Naive thymus-derived CD4-positive, alpha-beta T cell (primary cell): ENCODE measurements at regions not wholly inside any gene's neighbourhood (a gene's known extent, or its start where the extent isn't known, plus 50 kb on each side); places are given as distances from the start of the nearest gene placed in this dataset.

Experiments used
- ATAC-seq: fragments of 150-1000 bp; cut with Tn5 transposase; 2 replicates; pipeline ENCODE4 v1.10.0; 2021; ENCODE audit warnings: mild to moderate bottlenecking, moderate library complexity
- CTCF ChIA-PET: fragments of 350-600 bp; sonication (Branson Sonifier 250); formaldehyde crosslinking; loops from one replicate; lab custom pipeline; 2021; ENCODE audit warnings: antibody characterized with exemption; lab: Charles Lee
- POLR2A ChIA-PET: fragments of 350-600 bp; sonication (Branson Sonifier 250); formaldehyde crosslinking; loops from one replicate; lab custom pipeline; 2021; ENCODE audit warnings: antibody characterized with exemption, inconsistent platforms; lab: Charles Lee
- DNase-seq, 9 donors: peaks; one replicate each; pipeline versions ENCODE4 v3.0.0 to v3.0.0-alpha.2; 2020 to 2022; ENCODE audit warnings: mixed read lengths in 1 of 9
- H3K27ac ChIP-seq: one replicate; pipeline ENCODE4 v1.7.0; 2013; ENCODE audit warnings: mild to moderate bottlenecking, low read depth, low read length, moderate library complexity
- H3K27me3 ChIP-seq, 2 donors: one replicate each; pipeline ENCODE4 v1.7.0; 2013; ENCODE audit warnings: low read length in 2 of 2, mild to moderate bottlenecking in 2 of 2, moderate library complexity in 2 of 2; ENCODE audit not compliant: control insufficient read depth in 2 of 2, insufficient read depth in 2 of 2
- H3K36me3 ChIP-seq, 3 experiments: 1 replicate in 2 of 3; 2 replicates in 1 of 3; pipeline ENCODE4 v1.7.0; 2013; ENCODE audit warnings: low read length in 3 of 3, mild to moderate bottlenecking in 3 of 3, moderate library complexity in 1 of 3; ENCODE audit not compliant: insufficient read depth in 3 of 3, control insufficient read depth in 2 of 3
- H3K4me1 ChIP-seq, 2 donors: one replicate each; pipeline ENCODE4 v1.7.0; 2013; ENCODE audit warnings: low read length in 2 of 2, mild to moderate bottlenecking in 2 of 2, moderate library complexity in 1 of 2; ENCODE audit not compliant: control insufficient read depth in 2 of 2, insufficient read depth in 2 of 2
- H3K4me3 ChIP-seq: 2 replicates; pipeline ENCODE4 v1.7.0; 2013; ENCODE audit warnings: mild to moderate bottlenecking, low read length
- H3K9me3 ChIP-seq, 3 experiments: 1 replicate in 2 of 3; 2 replicates in 1 of 3; pipeline ENCODE4 v1.7.0; 2013; ENCODE audit warnings: low read length in 3 of 3; ENCODE audit not compliant: control insufficient read depth in 2 of 3
- H3K27ac Mint-ChIP-seq, 9 donors: one replicate each; pipeline ENCODE4 v1.8.0; 2020 to 2022; ENCODE audit warnings: mixed read lengths in 9 of 9, mild to moderate bottlenecking in 8 of 9, moderate library complexity in 5 of 9, inconsistent platforms in 2 of 9
- H3K27me3 Mint-ChIP-seq, 5 donors: one replicate each; pipeline ENCODE4 v1.8.0; 2021 to 2022; ENCODE audit warnings: mixed read lengths in 5 of 5, mild to moderate bottlenecking in 1 of 5
- H3K36me3 Mint-ChIP-seq, 5 donors: one replicate each; pipeline ENCODE4 v1.8.0; 2020 to 2022; ENCODE audit warnings: mixed read lengths in 5 of 5, mild to moderate bottlenecking in 3 of 5, inconsistent platforms in 1 of 5
- H3K4me1 Mint-ChIP-seq, 7 donors: one replicate each; pipeline ENCODE4 v1.8.0; 2020 to 2022; ENCODE audit warnings: mixed read lengths in 7 of 7, mild to moderate bottlenecking in 3 of 7, inconsistent platforms in 1 of 7
- H3K4me3 Mint-ChIP-seq, 10 donors: one replicate each; pipeline ENCODE4 v1.8.0; 2020 to 2022; ENCODE audit warnings: mild to moderate bottlenecking in 10 of 10, mixed read lengths in 10 of 10, moderate library complexity in 6 of 10, inconsistent platforms in 2 of 10
- H3K9me3 Mint-ChIP-seq, 11 donors: one replicate each; pipeline ENCODE4 v1.8.0; 2020 to 2022; ENCODE audit warnings: mixed read lengths in 11 of 11, mild to moderate bottlenecking in 4 of 11, inconsistent platforms in 1 of 11, moderate library complexity in 1 of 11
- intact Hi-C, 2 donors: fragments of 100-400 bp; cut with micrococcal nuclease; formaldehyde crosslinking; loops; one replicate each; pipeline ENCODE4 v1.15.1; 2023

DNA sequence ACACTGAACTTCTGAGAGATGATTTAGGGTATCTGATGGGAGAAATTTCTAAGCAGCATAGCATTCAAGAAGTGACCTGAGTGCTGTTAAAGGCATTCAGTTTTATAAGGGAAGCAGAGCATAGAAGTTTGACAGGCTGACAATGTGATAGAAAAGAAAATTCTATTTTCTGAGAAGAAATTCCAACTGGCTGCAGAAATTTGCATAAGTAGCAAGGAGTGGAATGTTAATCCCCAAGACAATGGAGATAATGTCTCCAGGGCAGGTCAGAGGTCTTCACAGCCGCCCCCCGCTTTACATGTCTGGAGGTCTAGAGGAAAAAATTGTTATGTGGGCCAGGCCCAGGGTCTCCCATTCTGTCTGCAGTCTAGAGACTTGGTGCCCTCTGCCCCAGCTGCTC lies 1361.8 kb upstream of the EYS start:
- intact Hi-C loops: no loop called here
- no peaks in the 10 kb centered on the region for H3K36me3 ChIP-seq
- no peaks in the 10 kb centered on the region for H3K4me1 ChIP-seq
- Mint-ChIP-seq H3K27ac (no peak overlapping the region), H3K36me3 (no peaks in the 10 kb centered on the region), H3K4me3 (no peak overlapping the region), H3K27me3 (no peaks in the 10 kb centered on the region), H3K4me1 (peaks cover 0 to 1% (median 0%) of the 10 kb centered on the region in 7 donors), H3K9me3 (peaks cover 0 to 24% (median 5%) of the 10 kb centered on the region in 11 donors)
- DNase-seq (no peak), ATAC-seq (no peak)
- H3K27me3 ChIP-seq: no peaks in the 10 kb centered on the region
- no peak overlapping the region for H3K4me3 ChIP-seq
- H3K27ac ChIP-seq: no peak overlapping the region
- ChIA-PET POLR2A (no interaction called here), CTCF (no interaction called here)
- H3K9me3 ChIP-seq: no peaks in the 10 kb centered on the region

DNA sequence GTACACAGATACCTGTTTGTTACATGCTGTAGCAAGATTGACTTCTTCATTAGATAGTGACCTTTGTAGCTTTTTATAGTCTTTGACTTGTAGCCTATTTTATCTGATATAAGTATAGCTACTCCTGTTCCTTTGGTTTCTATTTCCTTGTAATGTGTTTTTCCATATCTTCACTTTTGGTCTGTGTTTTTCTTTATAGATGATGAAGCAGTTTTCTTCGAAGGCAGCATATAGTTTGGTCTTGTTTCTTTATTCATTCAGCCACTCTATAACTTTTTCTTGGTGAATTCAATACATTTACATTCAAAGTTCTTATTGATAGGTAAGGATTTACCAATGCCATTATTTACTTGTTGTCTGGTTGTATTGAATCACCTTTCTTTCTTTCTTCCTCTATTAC lies 1357.3 kb upstream of the EYS start:
- Histone ChIP-seq H3K4me3 (no peak overlapping the region), H3K27me3 (no peaks in the 10 kb centered on the region), H3K27ac (no peak overlapping the region), H3K4me1 (no peaks in the 10 kb centered on the region), H3K9me3 (no peaks in the 10 kb centered on the region), H3K36me3 (no peaks in the 10 kb centered on the region)
- Mint-ChIP-seq H3K27me3 (no peaks in the 10 kb centered on the region), H3K27ac (no peak overlapping the region), H3K4me1 (peaks cover 0 to 1% (median 0%) of the 10 kb centered on the region in 7 donors), H3K4me3 (no peak overlapping the region), H3K36me3 (no peaks in the 10 kb centered on the region), H3K9me3 (peaks cover 0 to 42% (median 14%) of the 10 kb centered on the region in 11 donors)
- intact Hi-C loops: no loop called here
- CTCF ChIA-PET: no interaction called here
- ATAC-seq (no peak), DNase-seq (no peak)
- POLR2A ChIA-PET: no interaction called here

DNA sequence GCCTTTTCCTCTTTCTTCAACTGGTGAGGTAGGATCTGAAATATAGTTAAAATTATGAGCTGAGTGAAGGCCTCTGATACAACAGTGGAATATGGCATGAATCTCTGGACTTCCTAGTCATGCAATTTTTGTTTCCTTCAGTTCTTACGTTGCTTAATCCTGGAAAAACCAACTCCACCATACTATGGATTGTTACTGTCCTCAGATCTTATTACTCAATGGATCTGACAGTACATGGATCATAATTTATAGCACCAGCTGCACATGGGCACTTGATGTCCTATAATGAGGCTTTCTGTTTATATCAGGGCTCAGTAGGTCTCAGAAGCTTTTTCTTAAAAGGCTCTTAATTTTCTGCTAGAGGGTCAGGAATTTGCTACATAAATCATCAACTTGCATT lies 1341.0 kb upstream of the EYS start:
- Mint-ChIP-seq H3K27me3 (no peaks in the 10 kb centered on the region), H3K4me3 (no peak overlapping the region), H3K4me1 (no peaks in the 10 kb centered on the region), H3K36me3 (no peaks in the 10 kb centered on the region), H3K27ac (no peak overlapping the region), H3K9me3 (peaks cover 0 to 15% (median 5%) of the 10 kb centered on the region in 11 donors)
- DNase-seq (no peak), ATAC-seq (no peak)
- ChIA-PET CTCF (interaction anchor here (0.6 kb wide), 1 partner anchor 1259 kb away, joined by 3 read pairs; no protein-coding TSS in a partner anchor), POLR2A (no interaction called here)
- no peaks in the 10 kb centered on the region for H3K36me3 ChIP-seq
- no peaks in the 10 kb centered on the region for H3K9me3 ChIP-seq
- intact Hi-C loops: no loop called here
- H3K27me3 ChIP-seq: no peaks in the 10 kb centered on the region
- H3K4me3 ChIP-seq: no peak overlapping the region
- no peaks in the 10 kb centered on the region for H3K4me1 ChIP-seq
- no peak overlapping the region for H3K27ac ChIP-seq

DNA sequence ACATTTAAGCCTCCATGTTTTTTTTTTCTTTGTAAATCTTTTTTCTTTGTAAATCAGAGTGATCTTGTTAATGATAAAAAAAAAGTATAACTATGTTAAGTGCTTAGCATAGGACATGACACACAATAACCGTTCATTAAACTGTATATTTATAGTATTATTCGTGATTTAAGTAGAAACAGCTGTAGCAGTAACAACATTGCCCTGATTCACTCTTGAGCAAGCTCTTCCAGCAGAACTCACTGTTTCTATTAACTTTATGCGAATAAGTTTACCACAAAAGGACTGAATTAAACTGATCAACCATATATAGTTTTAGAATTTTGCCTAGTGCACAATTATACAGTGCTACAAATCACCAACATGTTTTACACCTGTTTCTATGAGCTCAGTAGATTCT lies 1338.0 kb upstream of the EYS start:
- Mint-ChIP-seq H3K4me1 (no peaks in the 10 kb centered on the region), H3K27me3 (no peaks in the 10 kb centered on the region), H3K4me3 (no peak overlapping the region), H3K9me3 (peaks cover 0 to 21% (median 4%) of the 10 kb centered on the region in 11 donors), H3K27ac (no peak overlapping the region), H3K36me3 (no peaks in the 10 kb centered on the region)
- ATAC-seq (no peak), DNase-seq (no peak)
- ChIA-PET POLR2A (no interaction called here), CTCF (no interaction called here)
- Histone ChIP-seq H3K36me3 (no peaks in the 10 kb centered on the region), H3K4me3 (no peak overlapping the region), H3K9me3 (no peaks in the 10 kb centered on the region), H3K27ac (no peak overlapping the region), H3K27me3 (no peaks in the 10 kb centered on the region), H3K4me1 (no peaks in the 10 kb centered on the region)
- intact Hi-C loops: no loop called here

DNA sequence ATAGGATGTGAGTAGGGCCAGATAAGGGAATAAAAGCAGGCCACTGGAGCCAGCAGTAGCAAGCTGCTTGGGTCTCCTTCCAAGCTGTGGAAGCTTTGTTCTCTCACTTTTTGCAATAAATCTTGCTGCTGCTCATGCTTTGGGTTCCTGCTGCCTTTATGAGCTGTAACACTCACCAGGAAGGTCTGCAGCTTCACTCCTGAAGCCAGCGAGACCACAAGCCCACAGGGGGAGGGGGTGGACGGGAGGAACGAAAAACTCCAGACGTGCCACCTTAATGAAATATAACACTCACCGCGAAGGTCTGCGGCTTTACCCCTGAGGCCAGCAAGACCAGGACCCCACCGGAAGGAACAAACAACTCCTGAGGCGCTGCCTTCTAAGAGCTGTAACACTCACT lies 1324.4 kb upstream of the EYS start:
- intact Hi-C loops: no loop called here
- H3K9me3 ChIP-seq: peaks cover 0 to 5% (median 0%) of the 10 kb centered on the region in 3 experiments
- DNase-seq: no peak
- no peaks in the 10 kb centered on the region for H3K27me3 Mint-ChIP-seq
- no peaks in the 10 kb centered on the region for H3K4me1 ChIP-seq
- ChIA-PET POLR2A (no interaction called here), CTCF (no interaction called here)
- no peak for ATAC-seq
- H3K27ac Mint-ChIP-seq: no peak overlapping the region
- H3K4me3 Mint-ChIP-seq: no peak overlapping the region
- no peak overlapping the region for H3K27ac ChIP-seq
- H3K36me3 ChIP-seq: no peaks in the 10 kb centered on the region
- no peaks in the 10 kb centered on the region for H3K36me3 Mint-ChIP-seq
- peaks cover 4 to 21% (median 9%) of the 10 kb centered on the region in 11 donors for H3K9me3 Mint-ChIP-seq
- H3K4me1 Mint-ChIP-seq: no peaks in the 10 kb centered on the region
- no peak overlapping the region for H3K4me3 ChIP-seq
- H3K27me3 ChIP-seq: no peaks in the 10 kb centered on the region

DNA sequence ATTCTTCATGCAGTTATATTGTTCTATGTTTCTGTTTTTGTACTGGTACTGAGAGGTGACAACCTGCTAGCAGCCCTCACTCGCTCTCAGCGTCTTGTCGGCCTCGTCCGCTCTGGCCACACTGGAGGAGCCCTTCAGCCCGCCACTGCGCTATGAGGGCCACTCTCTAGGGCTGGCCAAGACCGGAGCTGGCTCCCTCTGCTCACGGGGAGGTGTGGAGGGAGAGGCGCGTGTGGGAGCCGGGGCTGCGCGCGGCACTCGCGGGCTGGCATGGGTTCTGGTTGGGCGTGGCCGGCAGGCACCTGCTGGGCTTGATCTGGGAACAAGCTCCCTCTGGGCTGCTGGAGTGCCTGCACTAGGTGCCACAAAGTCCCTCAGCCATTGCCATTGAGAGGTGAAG lies 1323.8 kb upstream of the EYS start:
- Histone ChIP-seq H3K4me3 (no peak overlapping the region), H3K9me3 (peaks cover 0 to 5% (median 0%) of the 10 kb centered on the region in 3 experiments), H3K27me3 (no peaks in the 10 kb centered on the region), H3K4me1 (no peaks in the 10 kb centered on the region), H3K36me3 (no peaks in the 10 kb centered on the region), H3K27ac (no peak overlapping the region)
- Mint-ChIP-seq H3K4me3 (no peak overlapping the region), H3K36me3 (no peaks in the 10 kb centered on the region), H3K27ac (no peak overlapping the region), H3K9me3 (peaks cover 4 to 21% (median 9%) of the 10 kb centered on the region in 11 donors), H3K4me1 (no peaks in the 10 kb centered on the region), H3K27me3 (no peaks in the 10 kb centered on the region)
- DNase-seq: no peak
- POLR2A ChIA-PET: no interaction called here
- ATAC-seq: no peak
- CTCF ChIA-PET: no interaction called here
- intact Hi-C loops: no loop called here

DNA sequence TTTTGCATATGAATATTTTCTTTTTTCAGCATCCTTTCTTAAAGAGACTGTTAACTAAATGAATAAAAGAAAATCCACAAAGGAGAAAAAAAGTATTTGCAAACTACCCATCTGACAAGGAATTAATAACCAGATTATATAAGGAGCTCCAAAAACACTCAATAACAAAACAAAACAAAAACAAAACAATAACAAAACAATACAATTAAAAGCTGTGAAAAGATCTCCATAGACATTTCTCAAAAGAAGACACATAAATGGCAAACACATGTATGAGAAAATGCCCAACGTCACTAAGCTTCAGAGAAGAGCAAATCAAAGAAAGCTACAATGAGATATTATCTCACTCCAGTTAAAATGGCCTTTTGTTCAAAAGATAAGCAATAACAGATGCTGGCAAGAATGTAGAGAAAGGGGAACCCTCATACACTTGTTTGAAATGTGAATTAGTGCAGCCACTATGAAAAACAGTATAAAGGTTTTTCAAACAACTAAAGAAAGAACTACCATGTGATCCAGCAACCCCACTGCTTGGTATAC lies 1310.0 kb upstream of the EYS start:
- no peaks in the 10 kb centered on the region for H3K4me1 Mint-ChIP-seq
- Histone ChIP-seq H3K27me3 (no peaks in the 10 kb centered on the region), H3K36me3 (no peaks in the 10 kb centered on the region), H3K9me3 (no peaks in the 10 kb centered on the region), H3K4me3 (no peak overlapping the region), H3K27ac (no peak overlapping the region), H3K4me1 (no peaks in the 10 kb centered on the region)
- no peak overlapping the region for H3K27ac Mint-ChIP-seq
- no peak overlapping the region for H3K4me3 Mint-ChIP-seq
- H3K9me3 Mint-ChIP-seq: peaks cover 0 to 14% (median 8%) of the 10 kb centered on the region in 11 donors
- no peaks in the 10 kb centered on the region for H3K27me3 Mint-ChIP-seq
- ATAC-seq (no peak), DNase-seq (no peak)
- CTCF ChIA-PET: no interaction called here
- H3K36me3 Mint-ChIP-seq: no peaks in the 10 kb centered on the region
- POLR2A ChIA-PET: no interaction called here
- intact Hi-C loops: no loop called here
